Panc1 (cell line): ENCODE measurements at regions not wholly inside any gene's neighbourhood (a gene's known extent, or its start where the extent isn't known, plus 50 kb on each side); places are given as distances from the start of the nearest gene placed in this dataset.

Experiments
- ATAC-seq: fragments of 200-7000 bp; cut with Tn5 transposase; 2 replicates; pipeline ENCODE4 v1.9.1; 2020; ENCODE audit warnings: mild to moderate bottlenecking, moderate library complexity
- BruUV-seq: library from RNA; stranded (reverse); fragments of 400-500 nt; replicated peaks from 2 replicates; lab custom pipeline; 2021; lab: Mats Ljungman, UMichigan
- CTCF ChIA-PET: fragments of 300-600 bp; sonication (Branson Sonifier 250); formaldehyde crosslinking; loops from one replicate; lab custom pipeline; 2022; ENCODE audit warnings: antibody characterized with exemption; lab: Charles Lee
- POLR2A ChIA-PET: fragments of 300-600 bp; sonication (Branson Sonifier 250); formaldehyde crosslinking; loops from one replicate; lab custom pipeline; 2022; ENCODE audit warnings: antibody characterized with exemption; lab: Charles Lee
- DNase-seq: peaks from one replicate; pipeline ENCODE4 v3.0.0-alpha.2; 2010; ENCODE audit warnings: low read depth, low spot score
- H3K27ac ChIP-seq: 2 replicates; pipeline ENCODE4 v1.5.1; 2011; ENCODE audit warnings: mild to moderate bottlenecking, low read length, inconsistent platforms
- H3K27me3 ChIP-seq: fragments of 200-500 bp; sonication (Bioruptor generic); 2 replicates; pipeline ENCODE4 v1.6.0; 2014; ENCODE audit warnings: low read length, inconsistent platforms; ENCODE audit not compliant: control insufficient read depth, insufficient read depth
- H3K36me3 ChIP-seq: fragments of 200-500 bp; sonication (Bioruptor generic); 2 replicates; pipeline ENCODE4 v1.5.1; 2014; ENCODE audit warnings: inconsistent platforms, mild to moderate bottlenecking, low read length, moderate library complexity; ENCODE audit not compliant: control insufficient read depth, insufficient read depth
- H3K4me1 ChIP-seq: 2 replicates; pipeline ENCODE4 v1.5.1; 2011; ENCODE audit warnings: inconsistent platforms, mild to moderate bottlenecking, low read length, moderate library complexity; ENCODE audit not compliant: control insufficient read depth, insufficient read depth
- H3K4me3 ChIP-seq, 2 experiments: 2 replicates each; pipeline ENCODE4 v1.5.1; 2011 to 2012; ENCODE audit warnings: low read depth in 2 of 2, low read length in 2 of 2, mild to moderate bottlenecking in 2 of 2, inconsistent platforms in 1 of 2, moderate library complexity in 1 of 2
- H3K9me3 ChIP-seq: fragments of 200-500 bp; sonication (Bioruptor generic); 2 replicates; pipeline ENCODE4 v1.5.1; 2014; ENCODE audit warnings: low read depth, mild to moderate bottlenecking, inconsistent platforms, low read length, moderate library complexity; ENCODE audit not compliant: control insufficient read depth, insufficient read depth
- POLR2AphosphoS5 ChIP-seq: IDR thresholded peaks from 2 replicates; pipeline ENCODE4 v1.6.1; 2012; ENCODE audit warnings: mild to moderate bottlenecking, low read depth, low read length, moderate library complexity
- SIN3A ChIP-seq: IDR thresholded peaks from 2 replicates; pipeline ENCODE4 v1.6.1; 2012; ENCODE audit warnings: low read depth, mild to moderate bottlenecking, low read length, moderate library complexity, borderline replicate concordance; ENCODE audit not compliant: insufficient read depth
- TCF7L2 ChIP-seq: IDR thresholded peaks from 2 replicates; pipeline ENCODE4 v1.6.1; 2011; ENCODE audit warnings: mild to moderate bottlenecking, low read depth, low read length, inconsistent platforms
- in situ Hi-C: cut with HindIII; loops from 2 replicates; pipeline ENCODE4 v1.10.0; 2016; ENCODE audit warnings: low sequenced_read_pairs, low pct_unique_long_range_greater_than_20kb
- intact Hi-C: fragments of 100-400 bp; cut with micrococcal nuclease; formaldehyde crosslinking; loops from one replicate; pipeline ENCODE4 v1.10.0; 2022; ENCODE audit not compliant: unreplicated experiment
- TF ChIP-seq, protein P1 (sequence below), 2 experiments: IDR thresholded peaks; 2 replicates each; pipeline ENCODE4 v1.6.1; 2011 to 2012; ENCODE audit warnings: low read depth in 2 of 2, control low read depth in 1 of 2, low read length in 1 of 2, mild to moderate bottlenecking in 1 of 2, moderate library complexity in 1 of 2; ENCODE audit not compliant: insufficient read depth in 1 of 2
- TF ChIP-seq, protein P2 (sequence below): fragments of 450-650 bp; IDR thresholded peaks from 2 replicates; pipeline ENCODE4 v1.5.1; 2017; ENCODE audit warnings: mild to moderate bottlenecking

DNA sequence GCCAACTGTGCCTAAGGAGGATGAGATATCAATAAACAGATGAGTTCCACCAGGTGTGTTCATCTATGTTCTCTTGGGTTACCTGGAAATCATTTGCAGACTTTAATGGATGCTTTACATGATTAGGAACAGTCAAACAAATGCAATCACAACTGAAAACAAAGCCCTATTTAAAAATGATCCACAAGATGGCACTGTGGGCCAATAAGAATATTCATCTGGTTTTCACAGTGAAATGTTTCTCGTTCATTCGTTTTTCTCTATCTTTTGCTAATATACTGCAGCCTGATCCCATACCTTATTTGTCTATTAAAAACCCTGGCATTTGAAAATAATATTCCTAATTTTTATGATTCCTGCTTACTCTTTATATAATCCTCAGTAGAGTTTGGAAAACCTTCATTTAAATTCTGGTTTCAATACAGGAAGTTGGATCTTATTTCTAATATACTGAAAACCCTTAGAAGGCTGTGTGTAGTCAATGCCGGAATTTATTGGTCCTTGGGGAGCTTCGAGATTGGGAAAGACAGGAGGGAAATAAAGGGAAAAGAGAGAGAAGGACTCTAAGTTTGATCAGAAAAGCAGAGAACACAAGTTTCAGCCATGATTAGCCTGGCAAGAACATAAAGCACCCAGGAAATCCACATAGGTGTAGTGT, 63.8 kb upstream of the TAPT1 start:
- H3K27ac ChIP-seq, result no peak overlapping the region
- no TSS peak for BruUV-seq
- ATAC-seq, result no peak

GRCh38 chr4:16284050-16284449, 57.8 kb upstream of the TAPT1 start:
- CTCF ChIA-PET, result no interaction called here
- H3K36me3 ChIP-seq, result no peaks in the 10 kb centered on the region
- ATAC-seq, result no peak
- TF ChIP-seq, protein P1, sequence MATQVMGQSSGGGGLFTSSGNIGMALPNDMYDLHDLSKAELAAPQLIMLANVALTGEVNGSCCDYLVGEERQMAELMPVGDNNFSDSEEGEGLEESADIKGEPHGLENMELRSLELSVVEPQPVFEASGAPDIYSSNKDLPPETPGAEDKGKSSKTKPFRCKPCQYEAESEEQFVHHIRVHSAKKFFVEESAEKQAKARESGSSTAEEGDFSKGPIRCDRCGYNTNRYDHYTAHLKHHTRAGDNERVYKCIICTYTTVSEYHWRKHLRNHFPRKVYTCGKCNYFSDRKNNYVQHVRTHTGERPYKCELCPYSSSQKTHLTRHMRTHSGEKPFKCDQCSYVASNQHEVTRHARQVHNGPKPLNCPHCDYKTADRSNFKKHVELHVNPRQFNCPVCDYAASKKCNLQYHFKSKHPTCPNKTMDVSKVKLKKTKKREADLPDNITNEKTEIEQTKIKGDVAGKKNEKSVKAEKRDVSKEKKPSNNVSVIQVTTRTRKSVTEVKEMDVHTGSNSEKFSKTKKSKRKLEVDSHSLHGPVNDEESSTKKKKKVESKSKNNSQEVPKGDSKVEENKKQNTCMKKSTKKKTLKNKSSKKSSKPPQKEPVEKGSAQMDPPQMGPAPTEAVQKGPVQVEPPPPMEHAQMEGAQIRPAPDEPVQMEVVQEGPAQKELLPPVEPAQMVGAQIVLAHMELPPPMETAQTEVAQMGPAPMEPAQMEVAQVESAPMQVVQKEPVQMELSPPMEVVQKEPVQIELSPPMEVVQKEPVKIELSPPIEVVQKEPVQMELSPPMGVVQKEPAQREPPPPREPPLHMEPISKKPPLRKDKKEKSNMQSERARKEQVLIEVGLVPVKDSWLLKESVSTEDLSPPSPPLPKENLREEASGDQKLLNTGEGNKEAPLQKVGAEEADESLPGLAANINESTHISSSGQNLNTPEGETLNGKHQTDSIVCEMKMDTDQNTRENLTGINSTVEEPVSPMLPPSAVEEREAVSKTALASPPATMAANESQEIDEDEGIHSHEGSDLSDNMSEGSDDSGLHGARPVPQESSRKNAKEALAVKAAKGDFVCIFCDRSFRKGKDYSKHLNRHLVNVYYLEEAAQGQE (IDR thresholded peaks at IDR 0.05; ENCODE audit: insufficient read depth in 1 of 2, low read depth in 2 of 2, low read length in 1 of 2), result no peak
- TF ChIP-seq TCF7L2 (no peak), SIN3A (no peak), POLR2AphosphoS5 (no peak)
- TF ChIP-seq, protein P2, sequence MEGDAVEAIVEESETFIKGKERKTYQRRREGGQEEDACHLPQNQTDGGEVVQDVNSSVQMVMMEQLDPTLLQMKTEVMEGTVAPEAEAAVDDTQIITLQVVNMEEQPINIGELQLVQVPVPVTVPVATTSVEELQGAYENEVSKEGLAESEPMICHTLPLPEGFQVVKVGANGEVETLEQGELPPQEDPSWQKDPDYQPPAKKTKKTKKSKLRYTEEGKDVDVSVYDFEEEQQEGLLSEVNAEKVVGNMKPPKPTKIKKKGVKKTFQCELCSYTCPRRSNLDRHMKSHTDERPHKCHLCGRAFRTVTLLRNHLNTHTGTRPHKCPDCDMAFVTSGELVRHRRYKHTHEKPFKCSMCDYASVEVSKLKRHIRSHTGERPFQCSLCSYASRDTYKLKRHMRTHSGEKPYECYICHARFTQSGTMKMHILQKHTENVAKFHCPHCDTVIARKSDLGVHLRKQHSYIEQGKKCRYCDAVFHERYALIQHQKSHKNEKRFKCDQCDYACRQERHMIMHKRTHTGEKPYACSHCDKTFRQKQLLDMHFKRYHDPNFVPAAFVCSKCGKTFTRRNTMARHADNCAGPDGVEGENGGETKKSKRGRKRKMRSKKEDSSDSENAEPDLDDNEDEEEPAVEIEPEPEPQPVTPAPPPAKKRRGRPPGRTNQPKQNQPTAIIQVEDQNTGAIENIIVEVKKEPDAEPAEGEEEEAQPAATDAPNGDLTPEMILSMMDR, result no peak
- no peaks in the 10 kb centered on the region for H3K27me3 ChIP-seq
- no peak for DNase-seq
- in situ Hi-C loops (no loop called here), intact Hi-C loops (no loop called here)
- H3K9me3 ChIP-seq, result no peaks in the 10 kb centered on the region
- no TSS peak for BruUV-seq
- no peak overlapping the region for H3K27ac ChIP-seq
- no peaks in the 10 kb centered on the region for H3K4me1 ChIP-seq
- H3K4me3 ChIP-seq, result no peak overlapping the region
- POLR2A ChIA-PET, result no interaction called here

More for the DNA sequence above, 63.8 kb upstream of the TAPT1 start:
- ChIA-PET POLR2A (no interaction called here), CTCF (no interaction called here)
- TF ChIP-seq, protein P2, result peak; percentile 62; the same call in 1 of the 2 replicates
- TF ChIP-seq TCF7L2, result no peak
- peak; percentile 8 for DNase-seq
- no peaks in the 10 kb centered on the region for H3K4me1 ChIP-seq
- no peaks in the 10 kb centered on the region for H3K9me3 ChIP-seq
- intact Hi-C loops (loop anchor here (5.0 kb wide), 2 partner anchors 157 to 1157 kb away; no protein-coding TSS in a partner anchor), in situ Hi-C loops (no loop called here)
- H3K36me3 ChIP-seq, result no peaks in the 10 kb centered on the region
- no peaks in the 10 kb centered on the region for H3K27me3 ChIP-seq
- H3K4me3 ChIP-seq, result no peak overlapping the region
